GM21576 (cell line): ENCODE measurements at regions not wholly inside any gene's neighbourhood (a gene's known extent, or its start where the extent isn't known, plus 50 kb on each side); places are given as distances from the start of the nearest gene placed in this dataset.

Source experiments
- ATAC-seq: cut with Tn5 transposase; IDR thresholded peaks from one replicate; pipeline ENCODE4 v1.9.1; 2021; ENCODE audit warnings: mild to moderate bottlenecking, moderate library complexity; ENCODE audit not compliant: unreplicated experiment

- no peak for ATAC-seq
These were observed 368.3 kb upstream of the ESRRG start for GRCh38 chr1:217091561-217091960.

GRCh38 chr1:217090060-217090911 lies 367.1 kb upstream of the ESRRG start:
- ATAC-seq: no peak

GRCh38 chr1:217089361-217090014 lies 366.3 kb upstream of the ESRRG start:
- ATAC-seq: no peak

GRCh38 chr1:217088521-217089284 lies 365.5 kb upstream of the ESRRG start:
- ATAC-seq: no peak

- ATAC-seq: no peak
These were observed 364.8 kb upstream of the ESRRG start for GRCh38 chr1:217088011-217088410.

- ATAC-seq: no peak
These were observed 356.4 kb upstream of the ESRRG start for GRCh38 chr1:217079584-217079983.

GRCh38 chr1:217078959-217079358 lies 355.7 kb upstream of the ESRRG start:
- no peak for ATAC-seq

- no peak for ATAC-seq
These were observed 355.0 kb upstream of the ESRRG start for GRCh38 chr1:217078078-217078690.

GRCh38 chr1:217077426-217077825 lies 354.2 kb upstream of the ESRRG start:
- ATAC-seq: no peak

GRCh38 chr1:217076902-217077301 lies 353.7 kb upstream of the ESRRG start:
- ATAC-seq: no peak

GRCh38 chr1:217072926-217073325 lies 349.7 kb upstream of the ESRRG start:
- ATAC-seq: no peak

- ATAC-seq: no peak
These were observed 344.4 kb upstream of the ESRRG start for GRCh38 chr1:217067642-217068041.

- ATAC-seq: no peak
These were observed 343.6 kb upstream of the ESRRG start for GRCh38 chr1:217066794-217067193.

GRCh38 chr1:217063172-217063908 lies 340.1 kb upstream of the ESRRG start:
- ATAC-seq: no peak

- ATAC-seq: no peak
These were observed 339.4 kb upstream of the ESRRG start for GRCh38 chr1:217062586-217062985.

GRCh38 chr1:217059401-217059800 lies 336.2 kb upstream of the ESRRG start:
- no peak for ATAC-seq

GRCh38 chr1:217053676-217054075 lies 330.4 kb upstream of the ESRRG start:
- no peak for ATAC-seq

- no peak for ATAC-seq
These were observed 329.4 kb upstream of the ESRRG start for GRCh38 chr1:217052626-217053025.

- no peak for ATAC-seq
These were observed 329.0 kb upstream of the ESRRG start for GRCh38 chr1:217052196-217052595.

GRCh38 chr1:217049721-217050120 lies 326.5 kb upstream of the ESRRG start:
- no peak for ATAC-seq
